ENCODE measurements at regions not wholly inside any gene's neighbourhood (a gene's known extent, or its start where the extent isn't known, plus 50 kb on each side); places are given as distances from the start of the nearest gene placed in this dataset.

GRCh38 chr1:38696371-38696770 is 163.2 kb downstream of the RRAGC start (continued):
- TF ChIP-seq ATF2 (CRISPR knock-in tag; IDR thresholded peaks at IDR 0.05; ENCODE audit: borderline replicate concordance, low read depth) = no peak

GRCh38 chr1:38693759-38694158 is 165.8 kb downstream of the RRAGC start:
- peaks cover 5% of the 10 kb centered on the region; the same call in 1 of the 2 replicates for H3K4me1 Mint-ChIP-seq
- no peak overlapping the region for H3K4me3 Mint-ChIP-seq
- H3K27me3 Mint-ChIP-seq (ENCODE audit: low read depth) = no peaks in the 10 kb centered on the region; the same call in 1 of the 2 replicates
- ChIA-PET CTCF (no interaction called here), POLR2A (no interaction called here)
- DNase-seq (ENCODE audit: low spot score) = no peak
- no peaks in the 10 kb centered on the region for H3K36me3 Mint-ChIP-seq
- no peak overlapping the region for H3K27ac Mint-ChIP-seq
- peaks cover 21% of the 10 kb centered on the region for H3K9me3 Mint-ChIP-seq
- TF ChIP-seq ZNF263 (CRISPR knock-in tag; IDR thresholded peaks at IDR 0.05; ENCODE audit: low read depth) = no peak
- no peak for TF ChIP-seq MAX (CRISPR knock-in tag; IDR thresholded peaks at IDR 0.05)
- TF ChIP-seq, protein P1, sequence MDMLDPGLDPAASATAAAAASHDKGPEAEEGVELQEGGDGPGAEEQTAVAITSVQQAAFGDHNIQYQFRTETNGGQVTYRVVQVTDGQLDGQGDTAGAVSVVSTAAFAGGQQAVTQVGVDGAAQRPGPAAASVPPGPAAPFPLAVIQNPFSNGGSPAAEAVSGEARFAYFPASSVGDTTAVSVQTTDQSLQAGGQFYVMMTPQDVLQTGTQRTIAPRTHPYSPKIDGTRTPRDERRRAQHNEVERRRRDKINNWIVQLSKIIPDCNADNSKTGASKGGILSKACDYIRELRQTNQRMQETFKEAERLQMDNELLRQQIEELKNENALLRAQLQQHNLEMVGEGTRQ (CRISPR knock-in tag; IDR thresholded peaks at IDR 0.05) = no peak
- TF ChIP-seq TEAD1 (CRISPR knock-in tag; IDR thresholded peaks at IDR 0.05) = no peak
- TF ChIP-seq PRDM15 (CRISPR knock-in tag; IDR thresholded peaks at IDR 0.05) = no peak
- TF ChIP-seq MYBL2 (CRISPR knock-in tag; IDR thresholded peaks at IDR 0.05) = no peak
- no peak for TF ChIP-seq ZNF281 (CRISPR knock-in tag; IDR thresholded peaks at IDR 0.05)
- TF ChIP-seq, protein P2, sequence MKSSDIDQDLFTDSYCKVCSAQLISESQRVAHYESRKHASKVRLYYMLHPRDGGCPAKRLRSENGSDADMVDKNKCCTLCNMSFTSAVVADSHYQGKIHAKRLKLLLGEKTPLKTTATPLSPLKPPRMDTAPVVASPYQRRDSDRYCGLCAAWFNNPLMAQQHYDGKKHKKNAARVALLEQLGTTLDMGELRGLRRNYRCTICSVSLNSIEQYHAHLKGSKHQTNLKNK (CRISPR knock-in tag; IDR thresholded peaks at IDR 0.05) = no peak
- TF ChIP-seq ZNF671 (CRISPR knock-in tag; IDR thresholded peaks at IDR 0.05) = no peak
- TF ChIP-seq MLX (CRISPR knock-in tag; IDR thresholded peaks at IDR 0.05) = no peak
- no peak for ATAC-seq

DNA sequence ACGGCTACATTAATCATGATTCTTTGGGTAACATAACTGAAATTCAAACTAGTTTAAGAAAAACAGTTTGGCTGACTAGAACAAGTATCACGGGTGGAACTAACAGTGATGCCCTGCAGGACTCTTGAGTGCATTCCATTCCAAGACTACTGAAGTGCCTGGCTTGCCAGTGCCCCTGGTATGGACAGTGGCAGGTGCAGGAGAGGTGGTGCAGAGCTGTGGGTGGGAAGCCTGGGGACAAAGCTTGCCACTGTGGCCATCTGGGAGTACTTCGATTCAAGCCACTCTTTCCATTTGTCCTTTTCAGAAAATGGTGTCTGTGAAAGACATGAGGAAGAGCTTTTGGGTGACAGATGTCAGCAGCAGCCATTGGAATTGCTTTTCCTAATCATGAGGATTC is 166.5 kb downstream of the RRAGC start:
- Mint-ChIP-seq H3K36me3 (no peaks in the 10 kb centered on the region), H3K4me1 (peaks cover 5% of the 10 kb centered on the region; the same call in 1 of the 2 replicates), H3K4me3 (no peak overlapping the region), H3K9me3 (peaks cover 16% of the 10 kb centered on the region), H3K27ac (no peak overlapping the region), H3K27me3 (ENCODE audit: low read depth) (no peaks in the 10 kb centered on the region; the same call in 1 of the 2 replicates)
- TF ChIP-seq ELF4 (CRISPR knock-in tag; IDR thresholded peaks at IDR 0.05; ENCODE audit: low read depth) (no peak), NR1H2 (CRISPR knock-in tag; IDR thresholded peaks at IDR 0.05) (no peak), FOXP1 (CRISPR knock-in tag; IDR thresholded peaks at IDR 0.05; ENCODE audit: borderline replicate concordance) (no peak), TCF7 (CRISPR knock-in tag; IDR thresholded peaks at IDR 0.05; ENCODE audit: low read depth) (no peak), ZNF671 (CRISPR knock-in tag; IDR thresholded peaks at IDR 0.05) (no peak), PRRX2 (CRISPR knock-in tag; IDR thresholded peaks at IDR 0.05) (no peak), GRHL2 (CRISPR knock-in tag; IDR thresholded peaks at IDR 0.05; ENCODE audit: insufficient replicate concordance, severe bottlenecking) (no peak), ESRRA (CRISPR knock-in tag; IDR thresholded peaks at IDR 0.05; ENCODE audit: borderline replicate concordance) (no peak), TP53 (CRISPR knock-in tag; IDR thresholded peaks at IDR 0.05) (no peak), FOXJ3 (CRISPR knock-in tag; IDR thresholded peaks at IDR 0.05; ENCODE audit: borderline replicate concordance) (no peak)
- TF ChIP-seq, protein P3, sequence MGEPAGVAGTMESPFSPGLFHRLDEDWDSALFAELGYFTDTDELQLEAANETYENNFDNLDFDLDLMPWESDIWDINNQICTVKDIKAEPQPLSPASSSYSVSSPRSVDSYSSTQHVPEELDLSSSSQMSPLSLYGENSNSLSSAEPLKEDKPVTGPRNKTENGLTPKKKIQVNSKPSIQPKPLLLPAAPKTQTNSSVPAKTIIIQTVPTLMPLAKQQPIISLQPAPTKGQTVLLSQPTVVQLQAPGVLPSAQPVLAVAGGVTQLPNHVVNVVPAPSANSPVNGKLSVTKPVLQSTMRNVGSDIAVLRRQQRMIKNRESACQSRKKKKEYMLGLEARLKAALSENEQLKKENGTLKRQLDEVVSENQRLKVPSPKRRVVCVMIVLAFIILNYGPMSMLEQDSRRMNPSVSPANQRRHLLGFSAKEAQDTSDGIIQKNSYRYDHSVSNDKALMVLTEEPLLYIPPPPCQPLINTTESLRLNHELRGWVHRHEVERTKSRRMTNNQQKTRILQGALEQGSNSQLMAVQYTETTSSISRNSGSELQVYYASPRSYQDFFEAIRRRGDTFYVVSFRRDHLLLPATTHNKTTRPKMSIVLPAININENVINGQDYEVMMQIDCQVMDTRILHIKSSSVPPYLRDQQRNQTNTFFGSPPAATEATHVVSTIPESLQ (CRISPR knock-in tag; IDR thresholded peaks at IDR 0.05) = no peak
- no peak for DNase-seq (ENCODE audit: low spot score)
- ChIA-PET POLR2A (no interaction called here), CTCF (no interaction called here)
- no peak for ATAC-seq

Measured in WTC11 (cell line).